ENCODE measurements at regions not wholly inside any gene's neighbourhood (a gene's known extent, or its start where the extent isn't known, plus 50 kb on each side); places are given as distances from the start of the nearest gene placed in this dataset.

DNA sequence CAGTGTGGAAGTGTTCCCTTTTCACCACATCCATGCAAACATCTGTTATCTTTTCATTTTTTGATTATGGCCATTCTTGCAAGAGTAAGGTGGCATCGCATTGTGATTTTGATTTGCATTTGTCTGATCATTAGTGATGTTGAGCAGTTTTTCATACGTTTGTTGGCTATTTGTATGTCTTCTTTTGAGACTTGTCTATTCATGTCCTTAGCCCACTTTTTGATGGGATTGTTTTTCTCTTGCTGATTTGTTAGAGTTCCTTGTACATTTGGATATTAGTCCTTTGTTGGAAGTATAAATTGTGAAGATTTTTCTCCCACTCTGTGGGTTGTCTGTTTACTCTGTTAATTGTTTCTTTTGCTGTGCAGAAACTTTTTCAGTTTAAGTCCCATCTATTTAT lies 244.5 kb upstream of the PRICKLE1 start:
- TF ChIP-seq, protein P1, sequence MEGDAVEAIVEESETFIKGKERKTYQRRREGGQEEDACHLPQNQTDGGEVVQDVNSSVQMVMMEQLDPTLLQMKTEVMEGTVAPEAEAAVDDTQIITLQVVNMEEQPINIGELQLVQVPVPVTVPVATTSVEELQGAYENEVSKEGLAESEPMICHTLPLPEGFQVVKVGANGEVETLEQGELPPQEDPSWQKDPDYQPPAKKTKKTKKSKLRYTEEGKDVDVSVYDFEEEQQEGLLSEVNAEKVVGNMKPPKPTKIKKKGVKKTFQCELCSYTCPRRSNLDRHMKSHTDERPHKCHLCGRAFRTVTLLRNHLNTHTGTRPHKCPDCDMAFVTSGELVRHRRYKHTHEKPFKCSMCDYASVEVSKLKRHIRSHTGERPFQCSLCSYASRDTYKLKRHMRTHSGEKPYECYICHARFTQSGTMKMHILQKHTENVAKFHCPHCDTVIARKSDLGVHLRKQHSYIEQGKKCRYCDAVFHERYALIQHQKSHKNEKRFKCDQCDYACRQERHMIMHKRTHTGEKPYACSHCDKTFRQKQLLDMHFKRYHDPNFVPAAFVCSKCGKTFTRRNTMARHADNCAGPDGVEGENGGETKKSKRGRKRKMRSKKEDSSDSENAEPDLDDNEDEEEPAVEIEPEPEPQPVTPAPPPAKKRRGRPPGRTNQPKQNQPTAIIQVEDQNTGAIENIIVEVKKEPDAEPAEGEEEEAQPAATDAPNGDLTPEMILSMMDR (conservative IDR thresholded peaks at IDR 0.05; ENCODE audit: low read length) = no peak
- no peak for TF ChIP-seq EZH2phosphoT487 (IDR thresholded peaks at IDR 0.05; ENCODE audit: borderline replicate concordance)
